Kidney (tissue), 13 donors: ENCODE measurements at regions not wholly inside any gene's neighbourhood (a gene's known extent, or its start where the extent isn't known, plus 50 kb on each side); places are given as distances from the start of the nearest gene placed in this dataset.

Experiments used
- DNase-seq, 5 donors: peaks; one replicate each; pipeline ENCODE4 v3.0.0-alpha.2; 2013 to 2020
- FAIRE-seq: peaks from 2 replicates; lab custom pipeline; 2012; peaks lifted over from hg19 to GRCh38; lab: Jason Lieb, UNC
- H3K27ac ChIP-seq, 2 donors: one replicate each; pipeline ENCODE4 v1.7.0; 2013; ENCODE audit warnings: low read depth in 2 of 2, low read length in 2 of 2, inconsistent platforms in 1 of 2
- H3K27me3 ChIP-seq: one replicate; pipeline ENCODE4 v1.7.1; 2013; ENCODE audit warnings: low read length, inconsistent platforms; ENCODE audit not compliant: control insufficient read depth, insufficient read depth
- H3K36me3 ChIP-seq, 3 donors: one replicate each; pipeline versions ENCODE4 v1.7.0 to v1.7.1; 2013; ENCODE audit warnings: low read length in 3 of 3, control low read depth in 1 of 3, inconsistent platforms in 1 of 3; ENCODE audit not compliant: insufficient read depth in 3 of 3, control insufficient read depth in 2 of 3
- H3K4me1 ChIP-seq, 3 donors: one replicate each; pipeline versions ENCODE4 v1.7.0 to v1.7.1; 2013; ENCODE audit warnings: low read length in 3 of 3, inconsistent platforms in 1 of 3, low read depth in 1 of 3; ENCODE audit not compliant: control insufficient read depth in 2 of 3, insufficient read depth in 2 of 3
- H3K4me3 ChIP-seq, 3 donors: one replicate each; pipeline versions ENCODE4 v1.7.0 to v1.8.1; 2013; ENCODE audit warnings: low read length in 3 of 3, control low read depth in 1 of 3, inconsistent platforms in 1 of 3
- H3K9ac ChIP-seq, 3 donors: one replicate each; pipeline versions ENCODE4 v1.7.0 to v1.7.1; 2013; ENCODE audit warnings: low read length in 3 of 3, control low read depth in 1 of 3, inconsistent platforms in 1 of 3
- H3K9me3 ChIP-seq, 3 donors: one replicate each; pipeline versions ENCODE4 v1.7.0 to v1.7.1; 2013; ENCODE audit warnings: low read length in 3 of 3, control low read depth in 1 of 3, inconsistent platforms in 1 of 3; ENCODE audit not compliant: control insufficient read depth in 2 of 3, insufficient read depth in 1 of 3
- intact Hi-C: fragments of 100-400 bp; cut with DNase I; formaldehyde crosslinking; loops from one replicate; pipeline ENCODE4 v1.11.1; 2022
- TF ChIP-seq, protein P1 (sequence below): IDR thresholded peaks from 3 replicates; pipeline ENCODE4 v1.5.1; 2012; ENCODE audit warnings: mild to moderate bottlenecking, moderate library complexity, borderline replicate concordance; ENCODE audit not compliant: insufficient read depth; ENCODE audit errors: extremely low read depth
- donor health status: control.
- donor health status: control.
- donor health status: control.
- donor health status: control.
- donor health status: control.
- donor health status: DM: yes; HTN: yes; CAD: no.
- donor health status: Normal renal cell carcinoma (clear cell type).

DNA sequence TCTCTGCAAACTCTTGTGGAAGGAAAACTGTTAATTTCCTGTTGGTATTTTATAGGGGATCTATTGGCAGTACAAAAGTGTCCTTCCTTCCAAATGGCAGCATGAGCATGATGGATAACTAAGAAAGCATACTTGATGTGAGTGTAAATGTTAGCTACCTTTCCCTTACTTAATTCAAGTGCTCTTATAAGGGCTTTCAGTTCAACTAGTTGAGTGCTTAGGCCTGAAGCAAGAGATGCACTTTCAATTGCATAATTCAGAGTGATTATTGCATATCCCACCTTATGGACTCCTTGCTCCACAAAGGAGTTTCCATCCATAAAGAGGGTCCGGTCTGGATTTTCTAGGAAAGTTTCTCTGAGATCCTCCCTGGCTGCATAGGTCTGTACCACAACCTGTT is 56.3 kb upstream of the CYP2C8 start:
- Histone ChIP-seq H3K4me1 (no peaks in the 10 kb centered on the region), H3K36me3 (no peaks in the 10 kb centered on the region), H3K9ac (no peak overlapping the region), H3K4me3 (no peak overlapping the region), H3K27me3 (no peaks in the 10 kb centered on the region), H3K9me3 (peaks cover 0 to 1% (median 0%) of the 10 kb centered on the region in 3 donors), H3K27ac (no peak overlapping the region)
- DNase-seq = no peak
- FAIRE-seq = no peak
- TF ChIP-seq, protein P1, sequence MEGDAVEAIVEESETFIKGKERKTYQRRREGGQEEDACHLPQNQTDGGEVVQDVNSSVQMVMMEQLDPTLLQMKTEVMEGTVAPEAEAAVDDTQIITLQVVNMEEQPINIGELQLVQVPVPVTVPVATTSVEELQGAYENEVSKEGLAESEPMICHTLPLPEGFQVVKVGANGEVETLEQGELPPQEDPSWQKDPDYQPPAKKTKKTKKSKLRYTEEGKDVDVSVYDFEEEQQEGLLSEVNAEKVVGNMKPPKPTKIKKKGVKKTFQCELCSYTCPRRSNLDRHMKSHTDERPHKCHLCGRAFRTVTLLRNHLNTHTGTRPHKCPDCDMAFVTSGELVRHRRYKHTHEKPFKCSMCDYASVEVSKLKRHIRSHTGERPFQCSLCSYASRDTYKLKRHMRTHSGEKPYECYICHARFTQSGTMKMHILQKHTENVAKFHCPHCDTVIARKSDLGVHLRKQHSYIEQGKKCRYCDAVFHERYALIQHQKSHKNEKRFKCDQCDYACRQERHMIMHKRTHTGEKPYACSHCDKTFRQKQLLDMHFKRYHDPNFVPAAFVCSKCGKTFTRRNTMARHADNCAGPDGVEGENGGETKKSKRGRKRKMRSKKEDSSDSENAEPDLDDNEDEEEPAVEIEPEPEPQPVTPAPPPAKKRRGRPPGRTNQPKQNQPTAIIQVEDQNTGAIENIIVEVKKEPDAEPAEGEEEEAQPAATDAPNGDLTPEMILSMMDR = no peak
- intact Hi-C loops = no loop called here

DNA sequence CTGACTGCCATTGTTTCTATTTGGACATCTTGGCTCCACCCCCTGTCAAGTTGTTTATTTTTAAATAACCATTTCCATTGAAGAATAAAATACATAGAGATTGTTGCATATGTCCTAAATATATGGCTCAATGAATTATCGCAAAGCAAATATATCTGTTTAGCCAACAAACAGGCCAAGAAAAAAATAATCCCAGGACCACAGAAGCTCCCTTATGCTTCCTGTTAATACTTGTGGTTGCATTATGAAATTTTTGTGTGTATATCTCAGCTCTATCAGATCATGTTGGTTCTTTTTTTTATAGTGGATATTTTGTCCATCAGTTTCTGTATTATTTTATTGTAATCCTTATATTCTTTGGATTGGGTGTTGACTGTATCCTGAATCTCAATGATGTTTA is 53.4 kb upstream of the CYP2C8 start:
- intact Hi-C loops = no loop called here
- TF ChIP-seq, protein P1 = no peak
- Histone ChIP-seq H3K9ac (no peak overlapping the region), H3K36me3 (no peaks in the 10 kb centered on the region), H3K4me3 (no peak overlapping the region), H3K4me1 (no peaks in the 10 kb centered on the region), H3K27ac (no peak overlapping the region), H3K27me3 (no peaks in the 10 kb centered on the region), H3K9me3 (peaks cover 0 to 12% (median 0%) of the 10 kb centered on the region in 3 donors)
- FAIRE-seq = no peak
- DNase-seq = no peak

DNA sequence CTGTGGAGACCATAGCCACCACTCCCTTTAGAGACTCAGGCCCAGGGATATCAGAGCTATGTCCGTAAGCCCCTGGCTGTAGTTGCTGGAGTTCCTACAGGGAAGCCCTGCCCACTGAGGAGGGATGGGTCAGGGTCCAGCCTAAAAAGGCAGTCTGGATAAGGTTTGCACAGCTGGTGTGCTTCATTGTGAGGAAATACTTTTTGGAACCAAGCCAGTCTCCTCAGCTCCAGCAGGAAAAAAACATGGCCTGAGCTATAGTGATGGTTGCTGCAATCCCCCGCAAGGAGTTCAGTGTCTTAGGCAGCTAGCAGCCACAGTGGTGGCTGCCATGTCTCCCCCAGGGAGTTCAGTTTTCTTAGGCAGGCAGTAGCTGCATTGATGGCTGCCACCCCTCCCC is 52.6 kb upstream of the CYP2C8 start:
- DNase-seq = peak in 3 of 5 donors; percentile 30 to 60 (median 38)
- no peak overlapping the region for H3K4me3 ChIP-seq
- H3K36me3 ChIP-seq = no peaks in the 10 kb centered on the region
- no peaks in the 10 kb centered on the region for H3K4me1 ChIP-seq
- peaks cover 0 to 12% (median 0%) of the 10 kb centered on the region in 3 donors for H3K9me3 ChIP-seq
- intact Hi-C loops = no loop called here
- TF ChIP-seq, protein P1 = no peak
- no peak overlapping the region for H3K9ac ChIP-seq
- H3K27ac ChIP-seq = no peak overlapping the region
- H3K27me3 ChIP-seq = no peaks in the 10 kb centered on the region
- FAIRE-seq = no peak
